Ishikawa (cell line): ENCODE measurements at regions not wholly inside any gene's neighbourhood (a gene's known extent, or its start where the extent isn't known, plus 50 kb on each side); places are given as distances from the start of the nearest gene placed in this dataset.

Experiments used
- CEBPB ChIP-seq: IDR thresholded peaks from 2 replicates; pipeline ENCODE4 v1.6.1; 2012
- CREB1 ChIP-seq: IDR thresholded peaks from 2 replicates; pipeline ENCODE4 v1.6.1; 2012; ENCODE audit warnings: low read depth
- EGR1 ChIP-seq: IDR thresholded peaks from 2 replicates; pipeline ENCODE4 v1.6.1; 2012
- EP300 ChIP-seq: IDR thresholded peaks from 2 replicates; pipeline ENCODE4 v1.6.1; 2012; ENCODE audit warnings: borderline replicate concordance
- FOXM1 ChIP-seq: IDR thresholded peaks from 2 replicates; pipeline ENCODE4 v1.6.1; 2012; ENCODE audit warnings: low read depth, borderline replicate concordance
- NFIC ChIP-seq: IDR thresholded peaks from 2 replicates; pipeline ENCODE4 v1.6.1; 2012
- RAD21 ChIP-seq: IDR thresholded peaks from 2 replicates; pipeline ENCODE4 v1.6.1; 2012; ENCODE audit warnings: low read depth
- TAF1 ChIP-seq: IDR thresholded peaks from 2 replicates; pipeline ENCODE4 v1.6.1; 2012; ENCODE audit warnings: low read depth, mild to moderate bottlenecking
- TCF12 ChIP-seq: IDR thresholded peaks from 2 replicates; pipeline ENCODE4 v1.6.1; 2012; ENCODE audit warnings: low read depth
- TEAD4 ChIP-seq: IDR thresholded peaks from 2 replicates; pipeline ENCODE4 v1.6.1; 2012
- YY1 ChIP-seq: IDR thresholded peaks from 2 replicates; pipeline ENCODE4 v1.6.1; 2012; ENCODE audit warnings: low read depth
- ZBTB7A ChIP-seq: IDR thresholded peaks from 2 replicates; pipeline ENCODE4 v1.6.1; 2012; ENCODE audit warnings: low read depth
- TF ChIP-seq, protein P1 (sequence below): IDR thresholded peaks from 2 replicates; pipeline ENCODE4 v1.6.1; 2012
- TF ChIP-seq, protein P2 (sequence below): IDR thresholded peaks from 2 replicates; pipeline ENCODE4 v1.6.1; 2012
- TF ChIP-seq, protein P3 (sequence below): IDR thresholded peaks from 2 replicates; pipeline ENCODE4 v1.6.1; 2012; ENCODE audit warnings: low read depth, mild to moderate bottlenecking

DNA sequence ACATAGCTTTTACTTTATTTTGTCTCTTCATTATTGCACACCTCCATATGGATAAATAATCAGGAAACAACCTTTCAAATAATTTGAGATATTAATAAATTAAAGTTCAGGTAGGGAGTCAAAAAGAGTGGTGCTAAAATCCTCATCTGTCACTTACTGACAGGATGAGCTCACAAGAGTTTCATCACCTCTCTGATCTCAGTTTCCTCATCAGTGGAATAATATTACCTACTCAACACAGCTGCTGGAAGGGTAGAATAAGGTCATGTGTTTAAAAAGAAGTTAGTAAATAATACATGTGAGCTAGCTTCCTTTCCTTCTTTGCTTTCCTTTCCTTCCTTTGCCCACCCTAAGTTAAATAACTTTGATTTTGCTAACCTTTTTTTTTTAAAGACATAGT lies 61.9 kb downstream of the RDH14 start:
- no peak for TF ChIP-seq FOXM1
- TF ChIP-seq EP300, result no peak
- TF ChIP-seq, protein P1, sequence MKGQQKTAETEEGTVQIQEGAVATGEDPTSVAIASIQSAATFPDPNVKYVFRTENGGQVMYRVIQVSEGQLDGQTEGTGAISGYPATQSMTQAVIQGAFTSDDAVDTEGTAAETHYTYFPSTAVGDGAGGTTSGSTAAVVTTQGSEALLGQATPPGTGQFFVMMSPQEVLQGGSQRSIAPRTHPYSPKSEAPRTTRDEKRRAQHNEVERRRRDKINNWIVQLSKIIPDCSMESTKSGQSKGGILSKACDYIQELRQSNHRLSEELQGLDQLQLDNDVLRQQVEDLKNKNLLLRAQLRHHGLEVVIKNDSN, result no peak
- TF ChIP-seq CEBPB, result no peak
- TF ChIP-seq ZBTB7A, result no peak
- TF ChIP-seq TAF1, result no peak
- no peak for TF ChIP-seq CREB1
- no peak for TF ChIP-seq EGR1
- TF ChIP-seq NFIC, result no peak
- TF ChIP-seq, protein P2, sequence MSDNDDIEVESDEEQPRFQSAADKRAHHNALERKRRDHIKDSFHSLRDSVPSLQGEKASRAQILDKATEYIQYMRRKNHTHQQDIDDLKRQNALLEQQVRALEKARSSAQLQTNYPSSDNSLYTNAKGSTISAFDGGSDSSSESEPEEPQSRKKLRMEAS, result no peak
- TF ChIP-seq TEAD4, result no peak
- TF ChIP-seq, protein P3, sequence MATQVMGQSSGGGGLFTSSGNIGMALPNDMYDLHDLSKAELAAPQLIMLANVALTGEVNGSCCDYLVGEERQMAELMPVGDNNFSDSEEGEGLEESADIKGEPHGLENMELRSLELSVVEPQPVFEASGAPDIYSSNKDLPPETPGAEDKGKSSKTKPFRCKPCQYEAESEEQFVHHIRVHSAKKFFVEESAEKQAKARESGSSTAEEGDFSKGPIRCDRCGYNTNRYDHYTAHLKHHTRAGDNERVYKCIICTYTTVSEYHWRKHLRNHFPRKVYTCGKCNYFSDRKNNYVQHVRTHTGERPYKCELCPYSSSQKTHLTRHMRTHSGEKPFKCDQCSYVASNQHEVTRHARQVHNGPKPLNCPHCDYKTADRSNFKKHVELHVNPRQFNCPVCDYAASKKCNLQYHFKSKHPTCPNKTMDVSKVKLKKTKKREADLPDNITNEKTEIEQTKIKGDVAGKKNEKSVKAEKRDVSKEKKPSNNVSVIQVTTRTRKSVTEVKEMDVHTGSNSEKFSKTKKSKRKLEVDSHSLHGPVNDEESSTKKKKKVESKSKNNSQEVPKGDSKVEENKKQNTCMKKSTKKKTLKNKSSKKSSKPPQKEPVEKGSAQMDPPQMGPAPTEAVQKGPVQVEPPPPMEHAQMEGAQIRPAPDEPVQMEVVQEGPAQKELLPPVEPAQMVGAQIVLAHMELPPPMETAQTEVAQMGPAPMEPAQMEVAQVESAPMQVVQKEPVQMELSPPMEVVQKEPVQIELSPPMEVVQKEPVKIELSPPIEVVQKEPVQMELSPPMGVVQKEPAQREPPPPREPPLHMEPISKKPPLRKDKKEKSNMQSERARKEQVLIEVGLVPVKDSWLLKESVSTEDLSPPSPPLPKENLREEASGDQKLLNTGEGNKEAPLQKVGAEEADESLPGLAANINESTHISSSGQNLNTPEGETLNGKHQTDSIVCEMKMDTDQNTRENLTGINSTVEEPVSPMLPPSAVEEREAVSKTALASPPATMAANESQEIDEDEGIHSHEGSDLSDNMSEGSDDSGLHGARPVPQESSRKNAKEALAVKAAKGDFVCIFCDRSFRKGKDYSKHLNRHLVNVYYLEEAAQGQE, result no peak
- no peak for TF ChIP-seq YY1
- TF ChIP-seq TCF12, result no peak
- no peak for TF ChIP-seq RAD21

DNA sequence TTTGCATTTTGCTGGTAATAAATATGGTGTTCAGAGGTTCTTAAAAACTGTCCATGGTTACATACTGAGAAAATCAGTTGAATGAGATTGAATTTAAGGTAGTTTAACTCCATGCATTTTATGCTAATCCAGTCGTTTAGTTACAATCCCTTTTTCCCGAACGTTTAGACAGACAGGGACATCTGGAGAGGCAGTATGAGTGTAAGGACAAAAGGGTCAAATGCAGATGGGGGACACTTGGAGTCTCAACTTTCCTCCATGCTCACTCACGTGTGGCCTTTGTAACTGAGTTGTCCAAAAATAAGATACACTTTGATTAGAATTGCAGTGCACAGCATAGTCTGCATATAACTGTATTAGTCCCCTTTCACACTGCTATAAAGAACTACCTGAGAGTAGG lies 63.9 kb downstream of the RDH14 start:
- TF ChIP-seq TAF1 (no peak), RAD21 (no peak), CREB1 (no peak), EGR1 (no peak), EP300 (no peak), TCF12 (no peak), ZBTB7A (no peak), CEBPB (no peak)
- TF ChIP-seq, protein P1, result no peak
- TF ChIP-seq, protein P2, result no peak

DNA sequence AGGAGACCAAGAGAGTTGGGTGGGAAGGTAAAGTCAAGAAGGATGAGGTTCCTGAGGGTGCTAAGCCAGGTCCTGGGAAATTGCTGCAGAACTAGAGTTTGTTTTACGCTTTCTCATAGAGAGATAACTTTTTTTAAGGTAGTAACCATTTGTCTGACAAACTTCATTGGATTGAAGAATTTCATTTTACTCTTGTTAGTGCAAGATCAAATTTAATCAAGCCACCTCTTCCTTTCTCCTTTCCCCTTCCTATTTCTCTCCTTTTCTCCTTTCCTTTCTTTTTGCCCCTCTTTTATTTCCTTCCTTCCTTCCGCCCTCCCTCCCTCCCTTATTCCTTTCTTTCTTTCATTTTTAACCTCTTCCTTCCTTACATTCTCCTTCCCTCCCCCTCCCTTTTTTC lies 65.4 kb downstream of the RDH14 start:
- TF ChIP-seq ZBTB7A, result no peak
- no peak for TF ChIP-seq TEAD4
- no peak for TF ChIP-seq TAF1

DNA sequence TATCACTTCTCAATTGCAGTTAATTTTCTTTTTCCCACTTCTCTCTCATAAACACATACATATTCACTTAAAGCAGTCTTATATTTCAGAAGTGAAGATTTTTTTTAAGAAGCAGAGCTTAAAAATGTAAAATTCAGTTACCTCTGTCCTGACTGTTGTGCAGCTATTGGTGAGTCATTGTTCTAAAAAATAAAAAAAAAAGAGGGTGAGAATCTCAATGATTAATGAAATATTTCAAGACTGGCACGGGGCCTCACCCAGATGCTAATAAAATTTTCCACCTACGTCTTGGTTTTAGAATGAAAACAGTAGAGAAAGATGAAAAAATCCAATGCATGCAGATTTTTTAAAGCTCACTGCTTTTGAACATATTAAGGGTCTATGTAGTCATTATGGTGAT lies 67.7 kb downstream of the RDH14 start:
- TF ChIP-seq EP300, result no peak
- no peak for TF ChIP-seq YY1
- no peak for TF ChIP-seq TEAD4
- TF ChIP-seq TAF1, result no peak
- no peak for TF ChIP-seq FOXM1
- TF ChIP-seq EGR1, result no peak
- TF ChIP-seq CREB1, result no peak
- TF ChIP-seq, protein P3, result no peak

DNA sequence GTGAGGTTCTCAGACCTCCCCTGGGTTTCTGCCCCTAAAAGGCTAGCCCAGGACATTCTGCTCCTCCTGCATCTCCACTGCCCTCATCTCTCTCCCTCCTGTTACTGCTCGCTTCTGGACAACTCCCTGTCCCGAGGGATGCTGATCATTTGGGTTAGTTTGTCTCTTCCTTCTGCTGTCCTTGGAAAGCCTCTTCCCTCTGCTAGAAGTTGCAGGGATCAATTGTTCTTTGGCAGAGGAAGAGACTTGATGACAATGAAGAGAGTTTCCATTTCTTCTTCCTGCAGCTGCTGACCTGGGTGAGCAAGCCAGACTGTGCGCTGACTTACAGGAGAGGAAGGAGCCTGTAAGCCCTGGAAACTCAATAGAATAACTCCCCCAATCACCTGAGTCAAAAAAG lies 68.9 kb downstream of the RDH14 start:
- no peak for TF ChIP-seq CREB1

DNA sequence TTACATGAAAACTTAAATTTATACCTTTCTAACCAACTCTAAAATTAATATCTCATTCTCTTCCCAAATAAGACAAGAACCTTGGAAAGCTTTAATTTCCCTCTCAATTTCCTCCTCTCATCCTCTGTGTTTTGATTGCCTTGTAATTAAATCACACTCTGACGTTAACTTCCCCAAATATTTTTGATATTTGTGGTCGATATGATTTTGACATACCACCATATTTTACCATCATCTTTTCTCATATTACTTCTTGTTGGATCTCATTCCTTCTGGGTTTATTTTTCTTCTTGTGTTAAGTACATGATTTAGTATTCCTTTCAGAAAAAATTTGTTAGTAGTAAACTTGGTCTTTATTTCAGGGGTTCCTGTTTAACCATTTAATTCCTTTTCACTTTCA lies 69.6 kb downstream of the RDH14 start:
- no peak for TF ChIP-seq YY1
- no peak for TF ChIP-seq TCF12
- TF ChIP-seq, protein P2, result no peak
- TF ChIP-seq, protein P3, result no peak
- no peak for TF ChIP-seq FOXM1
- TF ChIP-seq TAF1, result no peak
- TF ChIP-seq, protein P1, result no peak
- no peak for TF ChIP-seq EGR1
- TF ChIP-seq CEBPB, result no peak
- no peak for TF ChIP-seq RAD21
- TF ChIP-seq ZBTB7A, result no peak
- TF ChIP-seq NFIC, result no peak
- TF ChIP-seq TEAD4, result no peak
- TF ChIP-seq CREB1, result no peak
- TF ChIP-seq EP300, result no peak
